Right forelimb (tissue), 1 donor: ENCODE measurements at regions not wholly inside any gene's neighbourhood (a gene's known extent, or its start where the extent isn't known, plus 50 kb on each side); places are given as distances from the start of the nearest gene placed in this dataset.

ENCODE experiments used
- DNase-seq: peaks from one replicate; pipeline ENCODE4 v3.0.0-alpha.2; 2018

- DNase-seq = peak; percentile 35
Observed at GRCh38 chr9:135326141-135326540, 153.4 kb upstream of the PPP1R26 start.

GRCh38 chr9:135326633-135327152 is 152.9 kb upstream of the PPP1R26 start:
- peak; percentile 15 for DNase-seq

GRCh38 chr9:135328485-135329417 is 150.8 kb upstream of the PPP1R26 start:
- DNase-seq = peak; percentile 34

DNA sequence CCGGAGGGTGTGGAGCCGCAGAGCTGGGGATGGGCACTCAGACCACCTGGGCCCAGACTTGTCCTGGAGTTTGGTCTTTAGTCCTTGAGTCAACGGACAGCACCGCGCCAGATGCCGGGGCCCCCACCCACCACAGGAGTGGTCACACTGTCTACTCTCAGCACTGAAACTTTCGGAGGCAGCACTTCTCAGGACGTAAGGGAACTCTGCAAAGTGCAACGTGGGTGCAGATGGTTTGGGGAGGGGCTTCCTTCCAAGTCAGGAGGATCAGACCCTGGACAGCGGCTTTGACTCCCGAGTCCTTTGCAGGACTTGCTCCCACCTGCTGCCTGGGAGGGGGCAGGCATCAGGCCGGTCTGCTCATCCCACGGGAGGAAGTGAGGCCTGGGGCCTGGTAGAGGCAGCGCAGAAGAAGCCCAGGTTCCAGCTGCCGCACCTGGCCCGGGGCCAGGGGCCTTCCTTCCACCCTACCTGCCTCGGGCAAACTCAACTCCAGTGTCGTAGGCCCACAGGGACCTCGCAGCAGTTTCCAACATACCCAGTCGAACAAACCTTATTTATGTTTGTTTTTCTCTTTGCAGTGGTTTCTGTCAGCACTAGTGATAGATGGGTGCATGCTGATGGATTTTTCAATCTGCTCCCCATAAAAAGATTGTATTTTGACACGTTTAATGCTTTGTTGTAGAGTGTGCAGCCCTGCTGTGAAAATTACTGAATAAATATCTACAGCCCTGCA is 149.8 kb upstream of the PPP1R26 start:
- DNase-seq = peak; percentile 21

GRCh38 chr9:135330307-135330631 is 149.3 kb upstream of the PPP1R26 start:
- peak; percentile 30 for DNase-seq

DNA sequence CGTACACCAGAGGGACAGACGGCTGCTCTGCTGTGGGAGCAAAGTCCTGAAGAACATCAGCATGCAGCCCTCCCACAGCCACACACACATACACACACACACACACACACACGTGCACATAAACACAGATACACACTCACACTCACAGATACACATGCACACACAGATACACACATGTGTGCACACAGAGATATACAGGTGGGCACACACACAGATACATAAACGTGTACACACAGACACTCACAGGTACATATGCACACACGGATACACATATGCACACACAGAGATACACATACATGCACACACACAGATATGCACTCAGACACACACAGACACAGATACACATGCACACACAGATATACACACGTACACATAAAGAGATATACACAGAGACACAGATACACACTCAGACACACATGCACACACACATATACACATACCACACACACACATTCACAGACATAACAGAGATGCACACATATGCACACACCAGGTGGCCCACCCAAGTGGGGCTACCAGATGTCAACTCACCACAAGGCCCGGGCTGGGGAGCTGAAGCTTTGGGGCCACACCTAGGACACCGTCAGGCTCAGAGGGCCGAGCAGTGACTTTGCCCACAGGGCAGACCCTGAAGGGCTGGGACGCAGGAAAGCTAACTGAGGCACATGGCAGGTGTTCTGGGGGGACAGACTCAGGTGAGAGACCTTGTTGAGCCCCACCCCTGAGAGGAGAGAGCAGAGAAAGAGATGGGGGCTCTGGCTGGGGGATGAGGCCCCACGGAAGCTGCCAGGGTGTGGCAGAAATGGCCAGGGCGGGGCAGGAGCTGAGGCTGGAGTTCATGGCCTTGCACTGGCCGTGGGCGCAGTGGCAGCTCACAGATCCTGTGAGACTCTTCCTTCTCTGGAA is 148.6 kb upstream of the PPP1R26 start:
- peak; percentile 12 for DNase-seq

GRCh38 chr9:135332516-135332915 is 147.1 kb upstream of the PPP1R26 start:
- DNase-seq = peak; percentile 12

DNA sequence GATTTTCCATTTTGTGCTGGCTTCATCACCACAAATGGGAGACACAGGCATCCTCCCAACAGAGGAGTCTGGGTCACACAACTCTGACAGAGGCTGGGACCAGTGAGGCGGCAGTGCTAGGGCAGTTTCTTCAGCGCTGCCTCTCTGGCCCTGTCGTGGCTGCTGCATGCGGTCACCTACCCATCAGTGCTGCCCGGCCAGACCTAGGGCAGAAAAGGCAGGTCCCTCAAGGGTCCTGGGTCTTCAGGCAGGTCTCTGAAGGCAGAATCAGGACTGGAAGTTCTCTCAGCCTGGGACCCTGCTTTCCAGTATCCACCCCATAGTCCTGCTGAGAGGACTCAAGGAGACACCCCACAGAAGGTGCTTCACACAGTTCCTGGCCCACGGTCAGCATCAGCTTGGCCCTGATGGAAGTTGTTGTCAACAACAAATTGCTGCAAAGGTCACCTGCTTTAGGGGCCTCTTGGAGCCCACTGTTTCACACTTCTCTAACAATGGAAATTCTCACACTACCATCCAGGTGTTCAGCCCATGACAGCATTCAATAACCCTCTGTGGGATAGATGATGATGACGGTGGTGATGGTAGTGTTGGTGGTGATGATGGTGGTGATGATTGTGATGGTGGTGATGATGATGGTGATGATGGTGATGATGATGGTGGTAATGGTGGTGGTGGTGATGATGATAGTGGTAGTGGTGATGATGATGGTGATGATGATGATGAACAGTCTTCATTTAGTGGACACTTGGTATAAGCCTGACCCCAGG is 146.4 kb upstream of the PPP1R26 start:
- peak; percentile 16 for DNase-seq

- peak; percentile 20 for DNase-seq
Observed at GRCh38 chr9:135334953-135335460, 144.6 kb upstream of the PPP1R26 start.

DNA sequence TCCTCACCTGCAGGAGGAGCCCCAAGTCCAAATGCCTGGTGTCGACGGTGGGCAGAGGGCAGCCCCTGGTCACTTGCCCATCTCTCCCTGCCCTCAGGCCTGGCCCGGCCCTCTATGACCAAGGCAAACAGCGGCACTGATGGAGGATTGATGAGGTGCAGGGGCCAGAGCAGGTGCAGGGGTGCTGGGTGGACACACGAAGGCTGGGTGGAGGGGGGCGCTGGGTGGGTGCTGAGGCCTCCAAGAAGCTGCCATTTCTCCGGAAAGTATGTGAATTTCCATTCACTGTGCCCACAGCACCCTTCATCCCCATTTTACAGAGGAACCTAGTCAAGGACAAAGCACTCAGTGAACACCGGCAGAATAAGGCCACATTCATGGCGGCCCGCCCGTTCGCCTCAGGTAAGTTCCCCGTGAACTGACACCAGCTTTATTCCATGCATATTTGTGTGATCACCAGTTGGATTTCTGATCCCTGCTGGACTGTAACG is 143.8 kb upstream of the PPP1R26 start:
- no peak for DNase-seq

DNA sequence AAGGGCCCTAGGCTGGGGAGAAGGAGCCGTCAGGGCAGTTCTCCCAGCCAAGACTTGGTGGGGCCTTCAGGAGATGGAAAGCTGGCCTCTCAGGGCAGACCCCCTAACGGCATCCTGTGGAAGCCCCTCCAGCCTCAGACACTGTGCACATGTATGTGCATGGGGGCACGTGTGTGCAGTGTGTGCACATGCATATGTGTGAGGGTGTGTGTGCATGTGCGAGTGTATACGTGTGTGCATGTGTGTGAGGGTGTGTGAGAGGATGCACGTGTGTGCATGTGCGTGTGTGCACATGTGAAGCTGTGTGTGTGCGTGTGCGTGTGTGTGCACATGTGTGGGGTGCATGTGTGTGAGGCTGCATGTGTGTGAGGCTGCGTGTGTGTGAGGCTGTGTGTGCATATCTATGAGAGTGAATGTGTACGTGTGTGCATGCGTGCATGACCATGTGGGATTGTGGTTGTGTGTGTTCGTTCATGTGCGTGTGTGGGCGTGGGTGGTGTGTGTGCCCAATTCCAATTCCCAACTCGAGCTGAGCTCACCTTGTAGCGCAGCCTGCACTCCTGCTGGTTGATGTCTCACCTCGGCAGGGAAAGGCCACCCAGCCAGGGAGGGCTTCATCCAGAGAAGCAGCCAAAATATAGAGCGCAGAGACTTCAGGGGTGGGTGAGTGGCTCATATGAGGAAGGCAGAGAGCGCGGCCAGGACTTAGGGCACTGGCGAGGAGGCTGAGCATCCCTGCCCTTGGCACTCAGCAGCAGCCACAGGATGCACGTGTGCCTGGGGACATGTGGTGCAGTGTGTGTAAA is 142.7 kb upstream of the PPP1R26 start:
- peak; percentile 15 for DNase-seq

DNA sequence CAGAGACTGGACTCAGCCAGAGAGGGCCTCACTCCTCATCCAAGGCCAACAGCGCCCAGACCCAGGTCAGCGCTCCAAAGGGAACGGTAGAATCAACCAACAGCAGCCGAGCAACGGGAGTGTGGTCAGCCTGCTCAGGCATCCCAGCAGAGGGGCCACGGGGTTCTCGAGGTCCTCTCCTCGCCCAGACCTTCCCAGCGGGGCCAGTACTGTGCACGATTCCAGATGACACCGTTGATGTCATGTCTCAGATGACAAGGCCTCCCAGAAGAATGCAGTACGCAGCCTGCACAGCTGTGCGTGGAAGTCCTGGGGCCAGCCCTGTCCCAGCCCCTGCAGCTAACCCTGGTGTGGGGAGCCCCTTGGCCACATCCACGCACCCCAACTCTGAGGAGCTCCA is 141.0 kb upstream of the PPP1R26 start:
- peak; percentile 31 for DNase-seq

- DNase-seq = peak; percentile 17
Observed at GRCh38 chr9:135339378-135339973, 140.1 kb upstream of the PPP1R26 start.

DNA sequence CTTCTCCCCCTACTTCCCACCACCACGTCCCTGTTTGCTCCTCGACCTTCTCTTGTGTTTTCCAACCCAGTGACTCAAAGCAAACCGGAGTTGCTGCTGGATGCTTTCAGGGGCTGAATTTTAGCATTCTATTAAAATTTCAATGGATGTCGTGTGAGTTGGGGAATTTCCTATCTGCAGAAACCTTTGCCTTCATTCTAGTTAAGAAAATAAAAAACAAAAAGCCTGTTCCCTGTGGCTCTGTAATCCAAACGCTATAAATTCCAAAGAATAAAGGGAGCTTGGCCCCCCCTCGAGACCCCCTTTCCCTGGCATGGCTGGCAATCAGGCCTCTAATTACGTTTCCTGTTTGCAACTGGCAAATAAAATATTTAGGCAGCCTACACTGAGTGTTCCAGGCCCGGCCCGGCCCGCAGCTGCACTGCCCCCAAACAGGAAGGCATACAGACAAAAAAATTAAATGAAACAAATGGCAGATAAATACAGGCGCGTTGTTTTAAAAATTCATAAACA is 139.4 kb upstream of the PPP1R26 start:
- DNase-seq = peak; percentile 37

- DNase-seq = peak; percentile 33
Observed at GRCh38 chr9:135340726-135341475, 138.7 kb upstream of the PPP1R26 start.

DNA sequence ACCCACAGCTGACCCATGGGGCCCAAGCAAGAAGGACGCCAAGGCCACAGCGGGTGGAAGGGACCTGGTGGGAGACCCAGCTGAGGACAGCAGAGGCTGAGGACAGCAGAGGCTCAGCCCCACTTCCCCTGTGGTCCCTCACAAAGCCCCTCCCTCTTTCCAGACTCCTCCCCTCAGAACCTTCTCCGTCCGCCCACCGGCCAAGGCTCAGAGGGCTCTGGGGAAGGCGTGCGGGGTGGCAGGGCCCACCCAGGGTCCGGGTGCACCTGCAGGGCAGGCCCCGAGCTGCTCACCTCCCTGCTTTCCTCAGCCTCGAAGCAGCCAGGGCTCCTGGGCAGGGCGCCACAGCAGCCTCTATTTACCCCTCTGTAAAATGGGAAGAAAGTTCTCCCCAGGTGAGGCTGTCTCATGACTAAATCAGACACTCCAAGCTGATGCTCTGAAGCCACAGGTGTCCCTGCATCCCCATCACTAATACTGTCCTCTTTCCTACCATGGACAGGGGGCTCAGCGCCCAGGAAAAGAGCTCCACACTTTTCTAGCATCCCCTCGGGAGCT is 137.9 kb upstream of the PPP1R26 start:
- DNase-seq = peak; percentile 35

DNA sequence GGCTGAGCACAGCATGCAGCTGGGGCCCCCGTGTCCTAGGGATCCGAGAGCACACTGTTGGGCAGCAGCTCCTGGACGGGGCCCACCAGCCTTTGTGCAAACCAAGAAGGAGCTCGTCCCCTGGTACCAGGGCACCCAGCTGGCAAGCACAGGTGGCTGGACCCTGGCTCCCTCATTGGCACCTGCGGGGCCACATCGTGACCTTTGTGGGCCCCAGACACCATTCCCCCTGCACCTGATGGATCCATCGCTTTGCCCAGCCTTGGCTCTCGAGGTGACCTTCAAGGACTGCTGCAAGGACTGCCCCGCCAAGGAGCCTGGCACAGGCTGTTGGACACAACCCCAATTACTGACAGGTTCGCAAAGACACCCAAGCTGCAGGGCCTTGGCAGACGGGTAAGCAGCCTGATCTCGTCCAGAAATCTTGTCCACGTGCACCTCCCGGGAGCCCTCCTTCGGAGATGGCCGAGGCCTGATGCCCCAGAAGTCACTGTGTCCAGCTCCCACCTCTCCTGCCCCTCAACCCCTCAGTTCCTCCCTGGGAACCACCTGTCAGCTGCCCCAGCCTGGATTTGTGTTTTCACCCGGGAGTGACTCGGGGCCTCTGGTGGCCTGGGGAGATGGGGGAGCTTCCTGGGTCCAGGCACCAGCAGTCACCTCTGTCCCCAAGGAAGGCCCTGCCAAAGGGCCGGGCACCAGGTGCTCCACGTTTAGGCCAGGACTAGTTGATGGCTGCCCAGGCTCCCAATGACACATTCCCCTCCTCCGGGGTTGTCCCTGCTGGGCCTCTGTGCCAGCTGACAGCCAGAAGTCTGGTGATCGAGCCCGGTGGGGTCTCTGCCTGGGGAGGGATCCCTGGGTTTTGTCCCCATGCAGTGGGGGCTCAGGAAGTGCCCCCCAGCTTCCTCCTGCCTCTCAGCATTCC is 137.1 kb upstream of the PPP1R26 start:
- DNase-seq = peak; percentile 37

GRCh38 chr9:135343136-135343535 is 136.4 kb upstream of the PPP1R26 start:
- DNase-seq = no peak
